Stimulated activated CD4-positive, alpha-beta T cell treated with anti-CD3 and anti-CD28 coated beads, Interleukin-12 subunit alpha, Interleukin-12 subunit beta, amount 100 ng/mL, for 4 hours (primary cell): ENCODE measurements at regions not wholly inside any gene's neighbourhood (a gene's known extent, or its start where the extent isn't known, plus 50 kb on each side); places are given as distances from the start of the nearest gene placed in this dataset.

ENCODE experiments used
- DNase-seq: peaks from one replicate; pipeline ENCODE4 v3.0.0-alpha.2; 2020

DNA sequence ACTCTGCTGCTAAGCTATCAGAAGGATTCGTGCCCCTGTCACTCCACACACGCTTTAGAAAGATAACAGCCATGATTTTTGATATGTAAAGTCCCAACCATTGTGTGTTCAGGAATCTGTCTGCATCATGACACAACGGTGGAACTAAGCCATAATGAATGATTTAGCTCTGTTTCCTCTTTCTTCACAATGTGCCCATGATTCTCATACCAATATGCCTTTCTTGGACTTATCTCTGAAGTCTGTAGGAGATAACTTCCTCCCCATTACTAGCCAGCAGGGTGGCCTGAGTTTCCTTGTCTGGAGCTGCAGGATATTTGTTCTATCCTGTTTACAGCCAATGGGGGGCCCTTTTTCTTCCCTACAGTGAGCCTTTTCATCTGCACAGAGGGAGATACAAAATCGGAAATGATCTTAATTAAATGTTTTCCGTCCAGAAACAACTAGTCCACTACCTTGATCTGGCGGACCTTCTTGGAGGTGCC, 511.7 kb downstream of the USP25 start:
- no peak for DNase-seq

GRCh38 chr21:16243396-16243795, 513.6 kb downstream of the USP25 start:
- DNase-seq = no peak

DNA sequence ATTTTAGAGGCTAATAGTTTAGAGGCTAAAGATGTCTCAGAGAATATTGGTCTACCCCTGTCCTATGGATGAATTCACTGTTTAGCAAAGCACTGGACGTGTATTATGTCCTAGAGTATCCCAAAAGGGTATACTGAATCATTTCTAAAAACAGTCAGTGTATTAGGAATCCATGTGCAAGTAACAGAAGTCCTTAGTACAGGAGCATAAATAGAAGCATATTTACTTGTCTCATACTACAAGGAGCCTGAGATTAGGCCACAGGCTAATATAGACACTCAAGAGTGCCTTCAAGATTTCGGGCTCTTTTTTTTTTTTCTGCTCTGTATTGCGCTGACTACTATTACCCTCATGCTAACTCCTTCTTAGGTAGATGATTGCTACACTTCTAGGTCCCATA, 518.9 kb downstream of the USP25 start:
- no peak for DNase-seq

- DNase-seq = no peak
Observed at GRCh38 chr21:16250273-16250672, 520.5 kb downstream of the USP25 start.

DNA sequence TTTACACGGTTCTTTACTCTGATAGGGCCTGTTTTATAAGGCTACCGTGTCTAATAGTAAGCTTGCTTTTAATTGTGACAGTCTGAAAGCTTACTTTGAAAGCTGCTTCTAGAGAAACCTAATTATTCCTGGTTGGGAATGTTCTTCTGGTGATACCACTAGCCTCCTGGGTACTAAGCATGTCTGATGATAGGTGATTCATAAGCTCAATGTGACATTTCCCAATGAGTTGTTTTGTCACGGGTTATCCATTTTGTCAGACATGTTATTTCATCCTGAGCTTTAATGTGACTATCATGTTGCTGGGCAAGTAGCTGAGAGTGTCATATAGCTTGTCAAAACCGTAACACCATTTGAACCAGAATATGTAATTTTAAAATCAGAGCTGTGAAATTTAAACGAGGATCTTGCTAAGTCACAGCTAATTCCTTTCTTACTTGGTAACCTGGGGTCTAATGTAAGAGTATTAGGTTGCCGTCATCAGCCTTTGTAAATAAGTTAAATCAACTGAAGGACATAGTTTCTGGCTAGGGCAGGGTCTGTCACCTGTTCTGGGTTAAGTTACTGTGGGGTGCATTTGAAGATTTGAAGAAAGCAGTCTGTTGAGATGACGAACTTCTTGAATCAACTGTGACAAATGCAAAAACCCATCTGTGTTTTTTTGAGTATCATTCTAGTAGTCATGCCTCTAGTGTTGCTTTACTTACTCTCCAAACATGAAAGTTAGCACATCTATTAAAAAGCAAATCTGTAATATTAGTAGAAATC, 529.2 kb downstream of the USP25 start:
- no peak for DNase-seq

- DNase-seq = no peak
Observed at GRCh38 chr21:16262091-16262490, 532.3 kb downstream of the USP25 start.

- no peak for DNase-seq
Observed at GRCh38 chr21:16264319-16264718, 534.5 kb downstream of the USP25 start.

- DNase-seq = no peak
Observed at GRCh38 chr21:16269476-16269875, 539.7 kb downstream of the USP25 start.

DNA sequence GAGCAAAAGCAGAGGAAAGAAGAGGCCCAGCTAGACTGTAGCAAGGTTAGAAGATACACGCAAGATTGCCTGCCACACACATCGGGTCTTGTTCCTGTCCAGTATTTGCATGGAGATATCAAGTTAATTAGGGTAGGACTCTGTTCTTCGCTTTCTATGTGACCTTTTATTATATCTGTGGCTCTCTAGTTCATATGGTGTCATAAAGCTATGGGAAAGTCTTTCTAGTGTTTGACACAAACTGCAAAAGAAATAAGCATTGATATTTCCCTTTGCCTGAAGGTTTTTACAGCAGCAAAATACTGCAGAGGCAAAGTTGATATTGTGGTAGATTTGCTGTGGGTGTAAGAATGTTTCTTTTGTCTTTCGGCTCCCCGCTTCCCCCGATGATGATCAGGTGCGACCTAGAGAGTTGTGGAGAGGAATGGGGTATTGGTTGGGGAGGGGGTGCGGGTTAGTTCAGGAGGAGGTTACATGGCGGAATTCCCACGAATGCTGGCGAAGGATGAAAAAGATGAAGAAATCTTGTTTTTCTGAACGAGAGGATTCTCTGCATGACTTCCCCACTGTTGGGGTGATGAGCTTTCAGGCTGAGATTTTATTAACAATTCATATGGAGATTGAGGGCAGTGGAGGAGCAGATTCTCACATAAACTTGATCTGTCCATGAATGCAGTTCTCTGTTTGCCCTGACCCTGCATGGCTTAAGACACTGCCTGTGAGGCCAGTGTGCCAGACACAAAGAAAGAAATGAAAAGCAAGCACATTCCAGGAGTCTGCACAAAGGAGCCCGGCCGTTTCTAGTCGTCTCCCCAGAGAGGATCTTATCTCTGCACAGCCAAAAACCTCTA, 550.2 kb downstream of the USP25 start:
- no peak for DNase-seq

GRCh38 chr21:16280686-16281091, 550.9 kb downstream of the USP25 start:
- no peak for DNase-seq

DNA sequence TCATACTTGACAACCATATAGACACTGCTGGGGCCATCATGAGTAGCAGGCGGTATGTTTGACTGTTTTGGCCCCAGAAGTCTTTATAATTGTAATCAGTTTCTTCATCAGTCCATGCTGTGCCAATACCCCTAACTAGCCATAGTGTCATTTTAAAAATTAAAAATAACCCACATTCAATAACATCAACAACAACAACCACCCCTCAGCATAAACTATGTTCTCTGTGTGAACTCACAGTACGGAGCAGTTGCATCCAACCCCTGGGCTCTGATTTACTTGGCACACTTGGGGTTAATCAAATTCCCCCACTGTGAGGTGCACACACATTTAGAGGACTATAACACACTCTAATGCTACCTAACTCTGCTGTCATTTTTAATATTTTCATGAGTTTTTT, 553.7 kb downstream of the USP25 start:
- DNase-seq = no peak

- DNase-seq = no peak
Observed at GRCh38 chr21:16285605-16286126, 555.9 kb downstream of the USP25 start.

DNA sequence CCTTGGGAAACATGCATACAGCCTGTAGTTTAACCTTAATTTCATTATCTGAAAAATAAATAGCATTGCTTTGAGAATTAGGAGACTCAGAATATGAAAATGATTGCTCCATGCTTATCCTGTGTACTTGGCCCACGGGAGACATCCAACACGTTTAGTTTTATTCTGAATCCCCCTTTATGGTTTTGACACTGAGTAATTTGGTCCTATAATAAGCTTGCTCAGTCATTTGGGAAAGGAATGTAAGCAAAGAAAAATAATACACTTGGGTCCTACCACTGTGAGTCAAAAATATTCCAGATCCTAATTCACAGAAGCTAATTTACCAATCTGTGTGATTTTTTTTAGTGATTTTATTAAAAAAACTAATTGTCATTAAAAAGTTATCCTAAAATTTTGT, 557.3 kb downstream of the USP25 start:
- DNase-seq = no peak

- no peak for DNase-seq
Observed at GRCh38 chr21:16291296-16291695, 561.5 kb downstream of the USP25 start.

- DNase-seq = no peak
Observed at GRCh38 chr21:16294128-16294527, 564.3 kb downstream of the USP25 start.

- DNase-seq = no peak
Observed at GRCh38 chr21:16302851-16303282, 573.1 kb downstream of the USP25 start.

DNA sequence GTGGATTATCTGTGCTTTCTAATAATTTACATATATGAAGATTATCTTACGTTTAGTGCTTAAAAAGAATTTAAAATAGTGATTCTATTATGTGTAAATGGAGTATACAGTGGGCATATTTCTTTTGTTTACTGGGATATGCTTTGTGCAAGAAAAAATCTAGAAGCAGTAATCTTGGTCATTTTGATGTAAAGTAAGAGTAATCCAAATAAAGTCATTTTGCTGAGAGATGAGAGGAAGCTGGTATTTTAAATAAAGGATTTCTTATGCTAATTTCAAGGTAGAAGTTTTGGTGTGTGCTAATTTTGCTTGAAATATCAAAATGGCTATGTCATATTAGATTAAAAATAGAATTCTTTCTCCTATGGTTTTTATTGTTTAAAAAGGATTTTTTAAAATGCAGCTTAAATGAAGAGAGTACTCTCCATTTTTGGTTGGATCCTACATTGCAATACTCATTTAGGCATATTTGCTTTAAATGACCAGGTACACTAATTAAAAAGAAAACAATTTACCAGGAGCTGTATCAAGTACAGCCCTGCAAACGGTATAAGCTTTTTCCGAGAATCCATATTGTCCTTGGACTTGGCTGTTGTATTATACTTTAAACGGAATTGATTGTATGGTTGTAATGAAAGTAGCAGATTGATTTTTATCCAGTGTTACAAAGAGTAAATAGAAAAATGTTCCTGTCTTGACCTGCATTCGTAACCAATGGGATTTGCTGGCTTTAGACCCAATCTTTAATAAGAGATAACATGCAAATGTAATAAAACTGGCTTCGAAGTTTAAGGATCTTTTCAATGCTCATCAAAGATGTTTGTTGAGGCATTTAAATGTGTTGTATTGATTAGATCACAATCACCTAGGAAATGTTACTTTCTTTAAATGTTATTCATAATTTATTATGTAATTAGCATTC, 574.7 kb downstream of the USP25 start:
- no peak for DNase-seq

- no peak for DNase-seq
Observed at GRCh38 chr21:16305686-16306085, 575.9 kb downstream of the USP25 start.

- no peak for DNase-seq
Observed at GRCh38 chr21:16307256-16307655, 577.5 kb downstream of the USP25 start.

DNA sequence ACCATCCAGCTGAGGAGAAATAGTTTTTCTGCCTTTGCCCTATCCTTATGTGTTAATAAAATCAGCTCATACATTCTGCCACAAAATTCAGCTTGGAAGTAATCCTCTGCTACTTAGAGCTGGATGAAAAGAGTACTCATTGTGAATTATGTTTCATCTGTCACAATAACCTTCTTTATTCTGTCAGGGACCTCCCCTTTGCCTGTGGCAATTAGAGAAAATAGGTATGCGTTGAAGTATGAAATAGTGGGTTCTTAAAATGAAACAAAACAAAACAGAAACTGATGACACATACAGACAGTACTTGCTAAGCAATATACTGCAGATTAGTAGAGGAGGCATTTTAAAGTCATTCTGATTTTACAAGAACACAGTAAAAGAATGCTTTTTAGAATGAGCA, 578.5 kb downstream of the USP25 start:
- DNase-seq = no peak

GRCh38 chr21:16309250-16309971, 579.6 kb downstream of the USP25 start:
- DNase-seq = no peak

DNA sequence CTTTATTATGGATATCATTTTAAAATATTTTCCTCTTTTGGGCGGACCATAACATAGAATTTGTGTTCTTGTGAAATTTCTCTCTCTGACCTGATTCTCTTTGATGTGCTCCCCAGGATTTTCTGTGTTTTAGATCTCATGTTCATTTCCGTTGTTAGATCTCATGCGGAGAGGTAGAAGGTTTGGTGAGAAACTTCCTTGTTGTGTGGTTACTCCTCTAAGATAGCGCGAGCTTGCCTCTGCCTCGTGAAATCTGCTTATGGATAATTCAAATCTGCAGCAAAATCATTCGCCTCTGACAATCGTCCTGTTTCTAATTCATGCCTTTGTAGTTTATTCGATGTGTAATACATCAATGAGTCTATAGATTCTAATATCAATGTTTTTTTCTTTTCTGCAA, 580.4 kb downstream of the USP25 start:
- DNase-seq = no peak
